DMS79 treated with DMSO at 0.1 percent for 48 hours (cell line): ENCODE measurements at regions not wholly inside any gene's neighbourhood (a gene's known extent, or its start where the extent isn't known, plus 50 kb on each side); places are given as distances from the start of the nearest gene placed in this dataset.

Experiments used
- DNase-seq: peaks from one replicate; lab custom pipeline; 2025; lab: John Stamatoyannopoulos, UW

DNA sequence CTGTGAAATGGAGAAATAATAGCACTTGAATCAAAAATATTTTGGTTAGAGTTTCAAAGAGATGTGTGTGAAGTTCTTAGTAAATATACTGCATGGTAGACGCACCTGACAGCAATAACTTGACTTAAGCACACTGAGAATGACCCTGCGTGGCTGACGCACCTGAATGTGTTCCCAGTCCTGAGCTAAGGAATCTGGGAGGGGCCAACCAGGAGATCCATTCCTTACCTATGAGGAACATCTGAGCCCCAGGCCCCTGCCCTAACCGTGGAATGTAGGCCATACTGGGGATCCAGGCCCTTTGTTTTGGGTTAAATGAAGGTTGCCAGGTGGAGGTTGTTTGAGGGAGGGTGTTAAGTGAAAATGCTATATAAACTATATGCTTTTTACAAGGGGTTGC is 284.4 kb downstream of the RBM43 start:
- no peak for DNase-seq

DNA sequence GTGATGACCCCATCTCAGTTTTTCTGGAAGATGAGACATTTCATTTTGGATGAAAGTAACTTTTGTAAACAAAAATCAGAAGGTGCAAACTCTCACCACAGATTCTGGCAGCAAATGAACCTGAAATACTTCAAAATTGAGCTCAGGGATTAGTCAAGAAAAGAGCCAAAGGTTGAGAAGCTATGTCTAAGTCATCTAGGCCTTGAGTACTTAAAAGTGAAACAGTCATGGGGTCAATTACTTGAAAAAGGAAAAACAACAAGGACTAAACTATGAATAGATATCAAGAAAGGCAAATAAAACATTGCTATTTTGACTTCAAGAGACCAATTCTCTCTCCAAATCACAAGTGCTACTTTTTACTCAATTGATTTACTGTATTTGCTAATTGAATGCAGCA is 285.1 kb downstream of the RBM43 start:
- DNase-seq = no peak

DNA sequence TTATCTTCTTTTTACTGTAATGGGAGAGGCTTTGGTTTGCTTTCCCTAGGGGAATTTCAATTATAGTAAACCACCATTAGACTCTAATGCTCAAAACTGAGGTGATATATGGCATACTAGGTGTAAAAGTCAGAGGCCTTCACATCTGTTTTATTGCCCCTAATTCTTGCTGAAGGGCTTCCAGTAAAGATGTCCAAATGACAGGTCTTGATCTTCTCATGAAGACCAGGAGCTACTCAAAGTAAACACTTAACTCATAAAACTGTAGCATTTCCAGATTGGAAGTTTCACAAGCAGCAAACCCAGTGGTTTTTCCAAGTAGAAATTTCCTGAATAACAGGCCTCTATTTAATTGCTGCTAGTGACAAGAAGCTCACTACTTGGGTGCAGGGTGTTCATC is 286.8 kb downstream of the RBM43 start:
- no peak for DNase-seq

DNA sequence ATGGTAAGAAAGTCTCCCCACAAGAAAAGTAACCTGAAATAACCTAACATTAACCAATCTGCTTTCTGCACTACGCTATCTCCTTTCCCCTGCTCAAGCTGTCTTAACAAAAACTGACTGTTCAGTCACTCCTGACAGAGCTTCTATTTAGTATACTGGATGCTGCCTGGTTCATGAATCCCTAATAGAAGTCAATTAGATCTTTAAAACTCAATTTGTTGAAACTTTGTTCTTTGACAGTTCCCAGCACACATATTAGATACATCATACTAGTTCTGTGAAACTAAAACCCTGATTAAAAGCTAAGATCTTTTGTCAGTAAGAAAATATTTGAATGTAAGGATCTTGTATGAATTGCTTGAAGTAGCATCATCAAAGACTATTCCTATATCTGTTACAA is 287.4 kb downstream of the RBM43 start:
- no peak for DNase-seq

DNA sequence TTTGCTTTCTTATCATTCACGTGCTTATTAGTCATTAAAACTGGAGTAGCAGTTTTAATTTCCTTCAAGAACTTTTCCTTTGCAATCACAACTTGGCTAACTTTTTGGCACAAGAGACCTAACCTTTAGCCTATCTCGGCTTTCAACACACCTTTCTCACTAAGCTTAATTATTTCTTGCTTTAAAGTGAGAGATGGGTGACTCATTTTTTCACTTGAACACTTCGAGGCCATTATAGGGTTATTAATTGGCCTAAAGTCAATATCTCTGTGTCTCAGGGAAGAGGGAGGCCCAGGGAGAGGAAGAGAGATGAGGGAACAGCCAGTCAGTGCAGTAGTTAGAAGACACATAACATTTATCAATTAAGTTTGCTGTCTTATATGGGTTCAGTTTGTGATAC is 289.8 kb downstream of the RBM43 start:
- DNase-seq = no peak

DNA sequence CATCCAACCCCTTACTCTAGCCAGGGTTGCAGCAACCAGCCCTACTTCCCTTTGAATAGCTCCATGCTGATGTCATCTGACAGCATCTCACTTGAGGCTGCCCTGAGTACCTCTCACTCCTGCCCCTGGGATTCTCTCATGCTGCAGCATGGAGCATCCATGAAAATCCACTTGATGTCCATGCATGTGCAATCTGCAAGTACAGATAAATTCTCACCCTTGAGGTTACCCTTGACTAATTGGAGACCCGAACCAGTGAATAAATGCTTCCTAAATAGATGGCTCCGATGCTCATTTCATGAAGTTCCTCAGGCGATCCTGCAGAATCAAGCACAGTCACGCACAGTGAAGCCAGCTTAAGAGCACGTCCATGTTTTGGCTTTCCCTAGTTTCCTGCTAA is 298.3 kb downstream of the RBM43 start:
- no peak for DNase-seq

DNA sequence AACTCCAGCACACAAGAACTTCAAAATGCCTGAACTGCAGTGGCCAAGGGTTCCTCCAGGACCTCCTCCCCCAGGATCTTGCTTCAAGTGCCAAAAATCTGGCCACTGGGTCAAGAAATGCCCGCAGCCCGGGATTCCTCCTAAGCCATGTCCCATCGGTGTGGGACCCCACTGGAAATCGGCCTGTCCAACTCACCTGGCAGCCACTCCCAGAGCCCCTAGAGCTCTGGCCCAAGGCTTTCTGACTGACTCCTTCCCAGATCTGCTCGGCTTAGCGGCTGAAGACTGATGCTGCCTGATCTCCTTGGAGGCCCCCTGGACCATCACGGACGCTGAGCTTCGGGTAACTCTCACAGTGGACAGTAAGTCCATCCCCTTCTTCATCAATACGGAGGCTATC is 306.4 kb downstream of the RBM43 start:
- no peak for DNase-seq

DNA sequence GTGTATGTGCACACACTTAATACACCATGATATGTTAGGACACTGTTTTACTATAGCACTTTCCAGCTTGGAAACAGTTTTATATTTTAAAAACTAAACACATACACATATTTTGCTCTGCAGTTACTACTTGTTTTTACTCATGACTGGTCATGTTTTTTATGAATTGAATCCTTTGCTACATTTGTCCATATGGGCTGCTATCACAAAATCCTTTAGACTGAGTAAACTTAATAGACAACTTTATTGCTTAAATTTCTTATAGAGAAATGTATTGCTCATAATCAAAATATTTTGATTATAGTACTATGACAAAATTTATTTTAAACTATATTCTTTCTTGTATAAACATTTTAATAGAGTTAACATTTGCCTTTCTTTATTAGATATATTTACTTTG is 314.8 kb downstream of the RBM43 start:
- DNase-seq = no peak

DNA sequence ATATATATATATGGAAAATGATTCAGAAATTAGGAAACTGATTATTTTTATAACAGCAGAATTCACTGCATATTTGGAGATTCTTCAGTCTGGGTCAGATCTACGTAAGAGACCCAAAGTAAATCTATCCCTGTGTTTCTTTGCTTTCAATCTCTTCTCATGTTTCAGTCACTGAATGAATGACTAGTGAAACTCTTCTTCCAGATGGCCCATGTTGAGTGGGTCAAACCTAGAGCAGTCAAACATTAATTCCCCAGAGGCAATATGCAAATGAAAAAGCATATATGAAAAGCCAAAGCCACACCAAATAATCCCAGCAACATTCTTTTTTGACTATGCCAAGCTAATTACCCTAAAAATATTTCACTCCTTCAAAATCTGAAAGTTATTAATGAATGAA is 317.3 kb downstream of the RBM43 start:
- DNase-seq = no peak

DNA sequence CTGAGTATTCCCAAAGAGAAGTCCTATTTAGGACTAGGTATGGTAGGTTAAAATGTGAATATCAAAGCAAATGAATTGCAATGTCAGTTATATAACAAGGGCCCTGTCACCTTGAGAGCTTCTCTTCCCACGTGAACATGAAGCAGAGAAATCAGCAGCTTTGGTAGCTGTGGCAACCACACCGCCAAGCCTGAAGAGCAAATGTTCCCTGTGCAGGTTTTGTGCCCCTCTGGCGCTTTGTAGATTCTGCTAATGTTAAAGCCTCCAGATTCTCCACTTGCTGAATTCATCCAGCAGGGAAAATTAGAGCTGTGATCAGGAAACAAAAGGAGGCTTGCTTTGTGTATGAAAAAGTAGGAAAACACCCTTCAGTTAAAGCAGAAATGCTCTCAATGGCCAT is 322.6 kb downstream of the RBM43 start:
- DNase-seq = no peak

DNA sequence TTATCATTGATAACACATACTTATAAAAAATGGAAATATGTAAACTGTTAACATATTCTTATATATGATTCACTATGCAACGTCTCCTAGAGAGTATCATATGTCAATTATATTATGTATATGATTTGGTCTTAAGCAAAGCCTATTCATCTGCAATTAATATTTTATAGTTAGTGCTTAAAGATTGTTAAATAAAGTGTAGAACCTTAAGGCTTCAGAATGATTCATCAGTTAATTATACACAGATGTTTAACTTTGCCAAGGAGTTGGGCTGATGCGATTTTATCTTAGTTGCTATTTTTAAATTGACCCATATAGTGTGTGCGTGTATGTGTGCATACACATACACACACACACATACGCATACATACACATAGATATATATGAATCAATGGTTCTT is 323.1 kb downstream of the RBM43 start:
- no peak for DNase-seq

DNA sequence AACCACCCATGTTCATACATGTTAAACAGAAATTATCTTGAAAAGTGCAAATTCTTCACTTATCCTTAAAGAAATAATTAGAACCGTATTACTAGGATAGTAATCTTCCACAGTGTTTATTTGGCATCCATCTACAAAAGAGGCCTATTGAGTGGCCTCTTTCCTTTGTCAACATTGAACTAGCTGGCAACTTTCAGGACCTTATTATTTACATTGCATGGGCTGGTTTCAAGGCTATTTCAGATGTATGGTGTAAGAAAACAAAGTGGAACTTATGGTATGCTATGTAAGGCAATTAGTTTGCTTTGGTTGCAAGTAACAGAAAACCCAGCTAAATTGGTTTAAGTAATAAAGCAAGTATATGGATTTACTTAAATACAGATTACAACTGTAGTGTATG is 324.6 kb downstream of the RBM43 start:
- DNase-seq = no peak

DNA sequence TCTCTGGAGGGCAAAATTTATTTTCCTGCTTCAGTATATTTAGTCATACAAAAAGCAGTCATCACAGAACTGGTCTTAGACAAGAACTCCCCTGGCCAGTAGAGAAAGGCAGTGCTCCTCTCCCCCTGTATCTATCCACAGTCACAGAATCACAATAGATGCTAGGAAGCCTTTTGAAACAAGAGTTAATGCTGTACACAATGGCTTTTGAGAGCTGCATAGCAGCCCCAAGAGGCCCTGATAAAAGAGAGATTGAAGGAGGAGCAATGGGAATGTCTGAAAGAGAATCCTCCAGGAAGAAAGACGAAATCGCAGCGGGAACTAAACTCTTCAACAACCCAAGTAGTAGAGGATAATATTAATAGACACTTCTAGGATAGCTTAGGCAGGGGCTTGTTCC is 330.2 kb downstream of the RBM43 start:
- DNase-seq = no peak

DNA sequence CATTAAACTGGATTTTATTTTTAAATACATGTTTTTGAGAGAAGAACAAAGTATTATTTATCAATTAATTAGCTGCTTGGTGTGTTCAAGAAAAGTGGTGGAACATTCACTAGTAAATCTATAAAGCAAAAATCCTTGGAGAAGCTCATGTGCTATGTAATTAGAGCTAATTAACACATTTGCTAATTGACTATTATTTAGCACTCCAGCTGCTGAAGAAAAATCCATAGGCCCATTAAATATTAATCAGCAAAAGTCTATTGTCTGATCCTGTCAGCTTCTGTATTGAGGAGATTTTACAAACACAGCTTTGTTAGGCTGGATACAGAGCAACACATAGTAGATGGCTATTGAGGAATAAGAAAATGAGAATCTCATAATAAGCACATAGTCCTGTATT is 336.1 kb downstream of the RBM43 start:
- DNase-seq = no peak

DNA sequence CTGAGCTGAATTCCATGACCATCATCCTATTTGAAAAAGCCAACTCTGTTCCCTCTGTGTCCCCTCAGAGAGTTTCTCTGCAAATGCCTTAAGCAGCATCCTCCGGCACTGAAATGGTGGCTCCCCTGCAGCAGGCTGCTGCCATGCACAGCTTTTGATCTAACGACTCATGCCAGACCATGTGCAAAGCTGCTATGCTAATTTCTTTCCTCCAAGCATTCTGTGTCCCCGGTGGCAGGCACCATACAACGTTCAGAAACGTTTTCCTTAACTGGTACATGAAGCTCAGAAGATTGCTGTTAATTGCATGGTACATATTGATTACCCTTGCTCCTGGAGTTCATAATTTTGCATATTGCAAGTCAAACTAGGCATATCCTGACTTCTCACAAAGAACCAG is 336.8 kb downstream of the RBM43 start:
- no peak for DNase-seq

DNA sequence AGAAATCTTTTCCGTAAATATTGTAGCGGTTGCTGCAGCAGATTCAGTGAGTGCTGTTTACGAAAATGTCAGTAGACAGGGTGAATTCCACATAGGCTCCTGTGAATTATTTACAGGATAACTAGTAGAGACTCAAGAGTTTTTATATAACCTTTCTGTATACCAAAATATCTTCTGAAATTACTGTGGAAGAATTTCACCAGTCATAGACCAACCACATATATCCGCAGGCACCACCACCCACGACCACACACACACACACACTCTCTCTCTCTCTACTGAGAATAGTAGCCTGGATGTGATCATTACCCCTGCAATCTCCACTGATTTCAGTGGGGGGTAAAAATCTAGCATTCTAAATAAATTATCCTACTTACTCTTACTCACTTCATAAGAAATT is 341.8 kb downstream of the RBM43 start:
- no peak for DNase-seq

DNA sequence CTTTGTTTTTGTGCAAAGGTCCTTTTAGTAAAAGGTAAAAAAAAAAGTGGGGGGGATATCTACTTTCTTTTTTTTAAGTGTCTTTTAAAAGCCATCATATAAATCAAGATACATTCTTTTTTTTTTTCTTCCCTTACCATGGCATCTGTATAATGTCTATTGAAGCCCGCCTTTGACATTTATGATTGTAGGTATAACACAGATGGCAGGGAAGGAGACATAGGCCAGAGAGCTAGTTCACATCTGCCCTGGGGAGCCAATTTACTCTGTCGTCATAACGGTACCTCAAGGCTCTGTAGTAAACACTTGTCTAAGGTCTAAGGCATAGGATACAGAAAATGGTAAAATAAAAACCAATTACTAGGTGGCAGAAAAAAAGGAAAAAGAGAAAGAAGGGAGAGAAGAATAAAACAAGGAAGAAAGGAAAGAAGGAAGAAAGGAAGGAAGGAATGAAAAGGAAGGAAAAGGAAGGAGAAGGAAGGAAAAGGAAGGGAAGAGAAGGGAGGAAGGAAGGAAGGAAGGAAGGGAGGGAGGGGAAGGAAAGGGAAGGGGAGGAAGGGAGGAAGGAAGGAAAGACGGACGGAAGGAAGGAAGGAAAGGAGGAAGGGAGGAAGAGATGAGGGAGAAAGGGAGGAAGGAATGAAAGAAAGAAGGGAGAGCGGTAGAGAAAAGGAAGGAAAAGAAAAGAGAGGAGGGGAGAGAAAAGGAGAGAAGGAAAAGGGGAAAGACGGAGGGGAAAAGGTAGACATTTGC is 343.5 kb downstream of the RBM43 start:
- DNase-seq = no peak

DNA sequence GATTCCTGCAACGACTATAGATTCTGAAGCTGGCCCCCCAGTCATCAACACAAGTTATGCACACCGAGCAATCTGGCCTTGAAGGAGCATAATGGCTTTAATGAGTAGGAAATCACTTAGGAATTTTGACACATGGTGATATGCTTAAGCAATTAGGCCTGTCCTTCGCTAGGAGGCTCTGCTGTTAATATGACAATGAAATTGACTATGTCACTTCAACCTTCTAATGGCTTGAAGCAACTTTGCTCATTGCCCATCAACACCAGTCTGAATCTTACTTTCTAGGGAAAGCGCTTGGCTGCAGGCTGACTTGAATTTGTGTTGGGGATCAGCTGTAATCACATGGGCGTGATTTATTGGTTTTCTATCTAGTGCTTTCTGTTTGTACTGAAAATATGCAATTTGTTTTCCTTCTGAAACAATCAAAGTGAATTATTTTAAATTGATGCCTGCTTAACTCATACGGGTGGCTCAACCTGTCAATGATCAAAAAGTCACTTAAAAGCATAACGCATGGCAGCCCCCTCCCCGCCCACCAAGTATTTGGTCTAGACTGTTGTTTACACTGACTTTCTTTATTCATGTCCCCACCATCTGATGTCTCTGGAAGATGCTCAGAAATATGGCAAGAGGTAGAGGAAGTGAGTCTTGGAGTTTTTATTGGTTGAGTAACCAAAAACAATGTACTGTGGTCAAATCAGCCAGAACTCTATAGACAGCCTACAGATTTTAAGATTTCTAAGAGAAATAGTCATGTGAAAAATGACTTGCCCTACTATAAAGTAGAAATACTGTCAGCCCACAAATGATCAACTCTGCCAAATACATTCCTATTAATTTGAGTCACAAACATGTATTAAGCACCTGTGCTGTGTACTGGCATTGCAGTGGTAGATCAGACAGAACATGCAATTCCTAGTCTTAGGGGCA is 344.9 kb downstream of the RBM43 start:
- DNase-seq = no peak

DNA sequence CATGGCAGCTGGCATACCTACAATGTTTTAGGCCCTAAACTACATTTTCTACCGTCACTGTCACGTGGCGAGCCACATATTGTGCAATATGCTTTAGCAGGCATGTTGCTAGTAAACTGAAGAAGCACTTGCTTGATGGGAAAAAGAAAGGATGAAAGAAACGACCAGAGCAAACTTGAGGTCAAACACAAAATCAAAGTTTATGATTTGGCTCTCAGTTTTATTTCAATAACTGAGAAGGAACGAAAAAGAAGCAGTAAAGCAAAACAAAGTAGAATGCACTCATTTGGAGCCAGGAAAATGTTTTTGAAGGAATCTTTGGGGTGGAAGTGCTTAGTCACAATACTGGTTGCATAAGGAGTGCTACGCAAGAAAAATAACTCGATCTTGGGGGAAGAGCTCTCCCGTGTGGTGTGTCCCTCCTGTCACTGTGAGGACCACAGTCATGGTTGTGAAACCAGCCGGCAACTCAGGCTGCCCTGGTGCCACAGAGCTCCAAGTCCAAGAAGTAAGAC is 349.8 kb downstream of the RBM43 start:
- no peak for DNase-seq

DNA sequence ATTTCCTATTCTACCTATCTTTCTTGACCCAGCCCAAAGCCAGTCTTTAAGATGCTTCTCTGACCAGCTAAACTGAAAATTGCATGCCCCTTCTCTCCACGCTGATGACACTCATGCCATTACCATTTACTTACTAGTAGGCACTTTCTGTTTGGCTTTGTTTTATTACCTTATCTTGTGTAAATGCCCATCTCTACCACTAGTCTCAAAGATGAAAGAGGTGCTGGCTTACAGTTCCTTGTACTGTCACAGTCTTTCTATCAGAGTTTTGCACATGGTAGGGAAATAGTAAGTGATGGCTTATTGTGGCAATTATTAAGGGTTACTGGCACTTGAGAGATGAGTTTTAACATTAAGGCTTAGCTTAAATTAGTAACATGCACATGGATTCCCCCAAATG is 352.1 kb downstream of the RBM43 start:
- DNase-seq = no peak

DNA sequence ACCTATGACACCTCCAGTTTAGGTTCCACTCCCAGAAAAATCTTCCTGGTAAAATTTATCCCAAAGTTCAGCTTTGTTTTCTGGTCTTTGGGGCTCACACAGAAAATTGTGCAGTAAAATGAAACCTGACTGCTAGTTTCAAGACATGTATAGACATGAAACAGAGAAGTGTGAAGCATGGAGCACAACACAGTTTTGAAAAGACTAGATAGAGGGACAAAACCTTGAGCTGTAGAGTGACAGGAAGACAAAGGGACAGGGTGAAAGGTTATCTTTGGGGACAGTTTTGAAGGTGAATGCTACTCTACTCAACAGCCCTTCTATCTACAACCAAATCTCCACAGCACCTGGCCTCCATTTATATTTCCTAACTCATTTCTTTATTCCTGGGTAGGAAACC is 352.6 kb downstream of the RBM43 start:
- DNase-seq = no peak

DNA sequence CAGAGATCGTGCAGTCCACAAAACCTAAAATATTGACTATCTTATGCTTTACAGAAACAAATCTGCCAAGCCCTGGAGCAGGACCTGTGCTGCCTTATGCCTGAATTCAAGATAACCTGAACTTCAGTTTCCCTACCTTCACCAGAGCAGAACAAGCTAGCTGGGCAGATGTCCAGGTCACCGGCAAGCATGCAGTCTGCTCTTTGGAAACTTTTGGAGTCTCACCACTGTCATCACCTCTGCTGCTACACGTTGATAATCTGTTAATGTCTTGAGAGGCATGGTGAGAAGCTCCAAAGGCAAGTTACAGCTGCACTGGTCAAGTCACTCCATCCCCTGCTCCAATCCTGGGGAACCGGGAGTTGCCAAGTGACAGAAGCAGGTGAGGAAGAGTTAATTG is 354.2 kb downstream of the RBM43 start:
- DNase-seq = no peak

DNA sequence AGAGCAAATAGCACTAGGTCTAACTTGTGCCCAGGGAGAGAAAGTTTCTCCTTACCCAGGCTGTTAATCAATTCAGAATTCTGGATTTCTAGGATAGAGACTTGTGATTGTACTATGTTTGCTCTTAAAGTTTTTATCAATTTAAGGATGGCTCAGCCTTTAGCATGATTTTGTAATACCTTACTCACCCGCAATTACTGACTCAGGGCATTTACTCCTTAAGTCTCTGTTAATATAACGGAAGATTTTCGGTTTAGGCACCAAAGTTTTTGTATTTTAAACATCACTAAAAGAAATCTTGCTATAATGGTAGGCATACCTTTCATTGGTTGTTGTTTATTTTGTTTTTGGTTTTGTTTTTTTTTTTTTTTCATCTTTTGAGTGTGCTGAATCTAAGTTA is 358.2 kb downstream of the RBM43 start:
- DNase-seq = no peak
